Panc1 (cell line): ENCODE measurements at regions not wholly inside any gene's neighbourhood (a gene's known extent, or its start where the extent isn't known, plus 50 kb on each side); places are given as distances from the start of the nearest gene placed in this dataset.

Source experiments
- ATAC-seq: fragments of 200-7000 bp; cut with Tn5 transposase; 2 replicates; pipeline ENCODE4 v1.9.1; 2020; ENCODE audit warnings: mild to moderate bottlenecking, moderate library complexity
- BruUV-seq: library from RNA; stranded (reverse); fragments of 400-500 nt; replicated peaks from 2 replicates; lab custom pipeline; 2021; lab: Mats Ljungman, UMichigan
- CTCF ChIA-PET: fragments of 300-600 bp; sonication (Branson Sonifier 250); formaldehyde crosslinking; loops from one replicate; lab custom pipeline; 2022; ENCODE audit warnings: antibody characterized with exemption; lab: Charles Lee
- POLR2A ChIA-PET: fragments of 300-600 bp; sonication (Branson Sonifier 250); formaldehyde crosslinking; loops from one replicate; lab custom pipeline; 2022; ENCODE audit warnings: antibody characterized with exemption; lab: Charles Lee
- DNase-seq: peaks from one replicate; pipeline ENCODE4 v3.0.0-alpha.2; 2010; ENCODE audit warnings: low read depth, low spot score
- H3K27ac ChIP-seq: 2 replicates; pipeline ENCODE4 v1.5.1; 2011; ENCODE audit warnings: mild to moderate bottlenecking, low read length, inconsistent platforms
- H3K27me3 ChIP-seq: fragments of 200-500 bp; sonication (Bioruptor generic); 2 replicates; pipeline ENCODE4 v1.6.0; 2014; ENCODE audit warnings: low read length, inconsistent platforms; ENCODE audit not compliant: control insufficient read depth, insufficient read depth
- H3K36me3 ChIP-seq: fragments of 200-500 bp; sonication (Bioruptor generic); 2 replicates; pipeline ENCODE4 v1.5.1; 2014; ENCODE audit warnings: inconsistent platforms, mild to moderate bottlenecking, low read length, moderate library complexity; ENCODE audit not compliant: control insufficient read depth, insufficient read depth
- H3K4me1 ChIP-seq: 2 replicates; pipeline ENCODE4 v1.5.1; 2011; ENCODE audit warnings: inconsistent platforms, mild to moderate bottlenecking, low read length, moderate library complexity; ENCODE audit not compliant: control insufficient read depth, insufficient read depth
- H3K4me3 ChIP-seq, 2 experiments: 2 replicates each; pipeline ENCODE4 v1.5.1; 2011 to 2012; ENCODE audit warnings: low read depth in 2 of 2, low read length in 2 of 2, mild to moderate bottlenecking in 2 of 2, inconsistent platforms in 1 of 2, moderate library complexity in 1 of 2
- H3K9me3 ChIP-seq: fragments of 200-500 bp; sonication (Bioruptor generic); 2 replicates; pipeline ENCODE4 v1.5.1; 2014; ENCODE audit warnings: low read depth, mild to moderate bottlenecking, inconsistent platforms, low read length, moderate library complexity; ENCODE audit not compliant: control insufficient read depth, insufficient read depth
- POLR2AphosphoS5 ChIP-seq: IDR thresholded peaks from 2 replicates; pipeline ENCODE4 v1.6.1; 2012; ENCODE audit warnings: mild to moderate bottlenecking, low read depth, low read length, moderate library complexity
- SIN3A ChIP-seq: IDR thresholded peaks from 2 replicates; pipeline ENCODE4 v1.6.1; 2012; ENCODE audit warnings: low read depth, mild to moderate bottlenecking, low read length, moderate library complexity, borderline replicate concordance; ENCODE audit not compliant: insufficient read depth
- TCF7L2 ChIP-seq: IDR thresholded peaks from 2 replicates; pipeline ENCODE4 v1.6.1; 2011; ENCODE audit warnings: mild to moderate bottlenecking, low read depth, low read length, inconsistent platforms
- in situ Hi-C: cut with HindIII; loops from 2 replicates; pipeline ENCODE4 v1.10.0; 2016; ENCODE audit warnings: low sequenced_read_pairs, low pct_unique_long_range_greater_than_20kb
- intact Hi-C: fragments of 100-400 bp; cut with micrococcal nuclease; formaldehyde crosslinking; loops from one replicate; pipeline ENCODE4 v1.10.0; 2022; ENCODE audit not compliant: unreplicated experiment
- TF ChIP-seq, protein P1 (sequence below), 2 experiments: IDR thresholded peaks; 2 replicates each; pipeline ENCODE4 v1.6.1; 2011 to 2012; ENCODE audit warnings: low read depth in 2 of 2, control low read depth in 1 of 2, low read length in 1 of 2, mild to moderate bottlenecking in 1 of 2, moderate library complexity in 1 of 2; ENCODE audit not compliant: insufficient read depth in 1 of 2
- TF ChIP-seq, protein P2 (sequence below): fragments of 450-650 bp; IDR thresholded peaks from 2 replicates; pipeline ENCODE4 v1.5.1; 2017; ENCODE audit warnings: mild to moderate bottlenecking

DNA sequence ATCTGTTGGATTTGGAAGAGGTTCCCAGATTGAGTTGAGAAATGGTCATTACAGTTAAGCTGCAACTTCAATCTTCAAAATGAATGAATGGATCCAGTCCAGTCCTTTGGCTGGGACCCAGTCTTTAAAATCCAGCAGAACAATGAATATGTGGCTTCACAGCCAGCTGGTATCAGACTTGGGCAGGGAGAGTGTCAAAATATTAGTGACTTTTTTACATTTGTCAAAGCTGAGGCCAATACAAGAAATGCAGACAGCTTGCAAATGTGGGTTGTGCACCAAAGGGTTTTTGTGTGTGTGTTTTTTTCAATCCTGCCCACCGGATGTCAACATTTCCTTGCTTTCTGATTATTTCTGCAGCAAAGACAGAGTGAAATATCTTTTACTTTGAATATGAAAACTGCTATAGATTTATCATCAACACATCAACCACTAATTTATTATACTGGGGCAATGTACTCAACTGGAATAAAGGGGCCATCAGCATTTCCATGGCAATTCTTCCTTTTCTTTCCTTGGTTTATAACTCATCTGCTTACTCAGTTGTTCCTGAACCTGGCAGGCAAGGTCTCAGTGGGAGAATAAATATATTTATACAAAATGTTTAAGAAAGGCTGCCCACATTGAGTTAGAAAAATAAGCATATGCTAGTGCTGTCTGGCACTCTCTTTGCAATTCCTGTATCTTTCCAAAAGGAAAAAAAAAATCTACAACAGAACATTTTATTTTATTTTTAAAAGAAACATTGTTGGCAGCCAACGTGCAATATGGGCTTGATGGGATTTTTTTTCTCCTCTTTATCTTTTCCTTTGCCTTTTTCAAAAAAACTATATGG lies 491.6 kb upstream of the C1orf87 start:
- TF ChIP-seq, protein P1, sequence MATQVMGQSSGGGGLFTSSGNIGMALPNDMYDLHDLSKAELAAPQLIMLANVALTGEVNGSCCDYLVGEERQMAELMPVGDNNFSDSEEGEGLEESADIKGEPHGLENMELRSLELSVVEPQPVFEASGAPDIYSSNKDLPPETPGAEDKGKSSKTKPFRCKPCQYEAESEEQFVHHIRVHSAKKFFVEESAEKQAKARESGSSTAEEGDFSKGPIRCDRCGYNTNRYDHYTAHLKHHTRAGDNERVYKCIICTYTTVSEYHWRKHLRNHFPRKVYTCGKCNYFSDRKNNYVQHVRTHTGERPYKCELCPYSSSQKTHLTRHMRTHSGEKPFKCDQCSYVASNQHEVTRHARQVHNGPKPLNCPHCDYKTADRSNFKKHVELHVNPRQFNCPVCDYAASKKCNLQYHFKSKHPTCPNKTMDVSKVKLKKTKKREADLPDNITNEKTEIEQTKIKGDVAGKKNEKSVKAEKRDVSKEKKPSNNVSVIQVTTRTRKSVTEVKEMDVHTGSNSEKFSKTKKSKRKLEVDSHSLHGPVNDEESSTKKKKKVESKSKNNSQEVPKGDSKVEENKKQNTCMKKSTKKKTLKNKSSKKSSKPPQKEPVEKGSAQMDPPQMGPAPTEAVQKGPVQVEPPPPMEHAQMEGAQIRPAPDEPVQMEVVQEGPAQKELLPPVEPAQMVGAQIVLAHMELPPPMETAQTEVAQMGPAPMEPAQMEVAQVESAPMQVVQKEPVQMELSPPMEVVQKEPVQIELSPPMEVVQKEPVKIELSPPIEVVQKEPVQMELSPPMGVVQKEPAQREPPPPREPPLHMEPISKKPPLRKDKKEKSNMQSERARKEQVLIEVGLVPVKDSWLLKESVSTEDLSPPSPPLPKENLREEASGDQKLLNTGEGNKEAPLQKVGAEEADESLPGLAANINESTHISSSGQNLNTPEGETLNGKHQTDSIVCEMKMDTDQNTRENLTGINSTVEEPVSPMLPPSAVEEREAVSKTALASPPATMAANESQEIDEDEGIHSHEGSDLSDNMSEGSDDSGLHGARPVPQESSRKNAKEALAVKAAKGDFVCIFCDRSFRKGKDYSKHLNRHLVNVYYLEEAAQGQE (IDR thresholded peaks at IDR 0.05; ENCODE audit: insufficient read depth in 1 of 2, low read depth in 2 of 2, low read length in 1 of 2) = no peak
- TF ChIP-seq TCF7L2 = no peak
- TF ChIP-seq POLR2AphosphoS5 = no peak
- no peak for TF ChIP-seq SIN3A
- TF ChIP-seq, protein P2, sequence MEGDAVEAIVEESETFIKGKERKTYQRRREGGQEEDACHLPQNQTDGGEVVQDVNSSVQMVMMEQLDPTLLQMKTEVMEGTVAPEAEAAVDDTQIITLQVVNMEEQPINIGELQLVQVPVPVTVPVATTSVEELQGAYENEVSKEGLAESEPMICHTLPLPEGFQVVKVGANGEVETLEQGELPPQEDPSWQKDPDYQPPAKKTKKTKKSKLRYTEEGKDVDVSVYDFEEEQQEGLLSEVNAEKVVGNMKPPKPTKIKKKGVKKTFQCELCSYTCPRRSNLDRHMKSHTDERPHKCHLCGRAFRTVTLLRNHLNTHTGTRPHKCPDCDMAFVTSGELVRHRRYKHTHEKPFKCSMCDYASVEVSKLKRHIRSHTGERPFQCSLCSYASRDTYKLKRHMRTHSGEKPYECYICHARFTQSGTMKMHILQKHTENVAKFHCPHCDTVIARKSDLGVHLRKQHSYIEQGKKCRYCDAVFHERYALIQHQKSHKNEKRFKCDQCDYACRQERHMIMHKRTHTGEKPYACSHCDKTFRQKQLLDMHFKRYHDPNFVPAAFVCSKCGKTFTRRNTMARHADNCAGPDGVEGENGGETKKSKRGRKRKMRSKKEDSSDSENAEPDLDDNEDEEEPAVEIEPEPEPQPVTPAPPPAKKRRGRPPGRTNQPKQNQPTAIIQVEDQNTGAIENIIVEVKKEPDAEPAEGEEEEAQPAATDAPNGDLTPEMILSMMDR = no peak
- CTCF ChIA-PET = no interaction called here
- H3K4me1 ChIP-seq = no peaks in the 10 kb centered on the region
- intact Hi-C loops (no loop called here), in situ Hi-C loops (no loop called here)
- POLR2A ChIA-PET = no interaction called here
- no peak overlapping the region for H3K4me3 ChIP-seq
- no peak overlapping the region for H3K27ac ChIP-seq
- DNase-seq (no peak), ATAC-seq (no peak)
- no peaks in the 10 kb centered on the region for H3K36me3 ChIP-seq
- H3K27me3 ChIP-seq = no peaks in the 10 kb centered on the region
- no peaks in the 10 kb centered on the region for H3K9me3 ChIP-seq
- no TSS peak for BruUV-seq

DNA sequence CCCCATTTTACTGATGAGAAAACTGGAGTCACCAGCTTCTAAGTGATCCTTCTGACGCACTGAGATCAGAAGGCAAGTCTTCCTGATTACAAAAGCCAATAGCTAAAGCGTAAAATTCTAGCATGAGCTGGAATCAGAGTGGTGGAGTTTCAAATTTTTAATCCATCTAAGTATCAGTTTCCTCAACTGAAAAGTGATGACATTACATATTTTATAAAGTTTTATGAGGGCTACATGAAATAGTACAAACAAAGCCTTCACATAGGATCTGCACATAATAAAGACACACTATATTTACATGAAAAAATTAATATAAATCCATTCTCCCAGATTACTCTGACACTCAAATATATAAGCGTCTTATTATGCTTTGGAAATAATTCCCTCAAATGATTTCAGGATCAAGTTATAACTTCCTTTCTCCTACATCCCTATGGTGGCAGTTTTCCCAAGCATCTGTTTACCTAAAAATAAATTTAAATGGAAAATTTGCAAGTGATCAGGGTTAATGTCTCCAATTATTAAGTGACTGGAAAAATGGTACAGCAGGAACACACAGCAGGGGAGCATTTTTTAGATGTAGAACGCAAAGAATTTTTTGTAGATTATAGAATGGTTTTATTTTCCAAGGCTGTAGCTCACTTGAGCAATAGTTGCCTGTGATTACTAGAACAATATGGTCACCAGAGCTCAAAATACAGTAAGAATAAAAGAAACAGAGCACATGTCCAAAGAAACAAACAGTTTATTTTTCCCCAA lies 490.4 kb upstream of the C1orf87 start:
- Histone ChIP-seq H3K4me3 (no peak overlapping the region), H3K9me3 (no peaks in the 10 kb centered on the region), H3K4me1 (no peaks in the 10 kb centered on the region), H3K27me3 (no peaks in the 10 kb centered on the region), H3K36me3 (no peaks in the 10 kb centered on the region), H3K27ac (no peak overlapping the region)
- in situ Hi-C loops = no loop called here
- ChIA-PET CTCF (no interaction called here), POLR2A (no interaction called here)
- TF ChIP-seq, protein P2 = no peak
- no peak for TF ChIP-seq POLR2AphosphoS5
- TF ChIP-seq, protein P1 (IDR thresholded peaks at IDR 0.05; ENCODE audit: insufficient read depth in 1 of 2, low read depth in 2 of 2, low read length in 1 of 2) = no peak
- TF ChIP-seq TCF7L2 = no peak
- TF ChIP-seq SIN3A = no peak
- BruUV-seq = no TSS peak
- intact Hi-C loops = no loop called here
- DNase-seq (no peak), ATAC-seq (no peak)
